ENCODE measurements at regions not wholly inside any gene's neighbourhood (a gene's known extent, or its start where the extent isn't known, plus 50 kb on each side); places are given as distances from the start of the nearest gene placed in this dataset.

- Histone ChIP-seq H3K27me3 (ENCODE audit: control insufficient read depth, insufficient read depth, low read length) (peaks cover 6% of the 10 kb centered on the region), H3K4me1 (ENCODE audit: control insufficient read depth, insufficient read depth, low read length) (no peaks in the 10 kb centered on the region), H3K36me3 (ENCODE audit: control insufficient read depth, insufficient read depth, low read length) (no peaks in the 10 kb centered on the region), H3K4me3 (ENCODE audit: low read depth in 2 of 2, low read length in 2 of 2) (no peak overlapping the region), H3K27ac (ENCODE audit: low read length) (no peak overlapping the region), H3K9me3 (ENCODE audit: control insufficient read depth, insufficient read depth, low read depth, low read length) (no peaks in the 10 kb centered on the region)
- ATAC-seq (no peak), DNase-seq (ENCODE audit: low read depth, low spot score) (no peak)
- BruUV-seq (replicated peaks): no TSS peak
- in situ Hi-C loops (cut with HindIII; ENCODE audit: low pct_unique_long_range_greater_than_20kb, low sequenced_read_pairs) (no loop called here), intact Hi-C loops (cut with micrococcal nuclease; ENCODE audit: unreplicated experiment) (no loop called here)
- ChIA-PET POLR2A (no interaction called here), CTCF (no interaction called here)
- no peak for TF ChIP-seq TCF7L2 (IDR thresholded peaks at IDR 0.05; ENCODE audit: low read depth, low read length)
- TF ChIP-seq POLR2AphosphoS5 (IDR thresholded peaks at IDR 0.05; ENCODE audit: low read depth, low read length): no peak
- no peak for TF ChIP-seq CTCF (IDR thresholded peaks at IDR 0.05)
- no peak for TF ChIP-seq SIN3A (IDR thresholded peaks at IDR 0.05; ENCODE audit: borderline replicate concordance, insufficient read depth, low read depth, low read length)
- TF ChIP-seq REST (IDR thresholded peaks at IDR 0.05; ENCODE audit: insufficient read depth in 1 of 2, low read depth in 2 of 2, low read length in 1 of 2): no peak
These were observed 400.7 kb downstream of the HRH4 start for GRCh38 chr18:24860978-24861680.

GRCh38 chr18:24862201-24862816 is 401.9 kb downstream of the HRH4 start:
- ChIA-PET POLR2A (no interaction called here), CTCF (no interaction called here)
- no peak for ATAC-seq
- Histone ChIP-seq H3K27ac (ENCODE audit: low read length) (no peak overlapping the region), H3K36me3 (ENCODE audit: control insufficient read depth, insufficient read depth, low read length) (no peaks in the 10 kb centered on the region), H3K27me3 (ENCODE audit: control insufficient read depth, insufficient read depth, low read length) (peaks cover 6% of the 10 kb centered on the region), H3K4me3 (ENCODE audit: low read depth in 2 of 2, low read length in 2 of 2) (no peak overlapping the region), H3K4me1 (ENCODE audit: control insufficient read depth, insufficient read depth, low read length) (no peaks in the 10 kb centered on the region), H3K9me3 (ENCODE audit: control insufficient read depth, insufficient read depth, low read depth, low read length) (no peaks in the 10 kb centered on the region)
- no TSS peak for BruUV-seq (replicated peaks)
- in situ Hi-C loops (cut with HindIII; ENCODE audit: low pct_unique_long_range_greater_than_20kb, low sequenced_read_pairs): no loop called here
- no peak for DNase-seq (ENCODE audit: low read depth, low spot score)
- no peak for TF ChIP-seq CTCF (IDR thresholded peaks at IDR 0.05)
- no peak for TF ChIP-seq REST (IDR thresholded peaks at IDR 0.05; ENCODE audit: insufficient read depth in 1 of 2, low read depth in 2 of 2, low read length in 1 of 2)
- TF ChIP-seq TCF7L2 (IDR thresholded peaks at IDR 0.05; ENCODE audit: low read depth, low read length): no peak
- no peak for TF ChIP-seq SIN3A (IDR thresholded peaks at IDR 0.05; ENCODE audit: borderline replicate concordance, insufficient read depth, low read depth, low read length)
- TF ChIP-seq POLR2AphosphoS5 (IDR thresholded peaks at IDR 0.05; ENCODE audit: low read depth, low read length): no peak
- intact Hi-C loops (cut with micrococcal nuclease; ENCODE audit: unreplicated experiment): no loop called here
